Ishikawa (cell line): ENCODE measurements at regions not wholly inside any gene's neighbourhood (a gene's known extent, or its start where the extent isn't known, plus 50 kb on each side); places are given as distances from the start of the nearest gene placed in this dataset.

Experiments
- CEBPB ChIP-seq: IDR thresholded peaks from 2 replicates; pipeline ENCODE4 v1.6.1; 2012
- CREB1 ChIP-seq: IDR thresholded peaks from 2 replicates; pipeline ENCODE4 v1.6.1; 2012; ENCODE audit warnings: low read depth
- EGR1 ChIP-seq: IDR thresholded peaks from 2 replicates; pipeline ENCODE4 v1.6.1; 2012
- EP300 ChIP-seq: IDR thresholded peaks from 2 replicates; pipeline ENCODE4 v1.6.1; 2012; ENCODE audit warnings: borderline replicate concordance
- FOXM1 ChIP-seq: IDR thresholded peaks from 2 replicates; pipeline ENCODE4 v1.6.1; 2012; ENCODE audit warnings: low read depth, borderline replicate concordance
- NFIC ChIP-seq: IDR thresholded peaks from 2 replicates; pipeline ENCODE4 v1.6.1; 2012
- RAD21 ChIP-seq: IDR thresholded peaks from 2 replicates; pipeline ENCODE4 v1.6.1; 2012; ENCODE audit warnings: low read depth
- TAF1 ChIP-seq: IDR thresholded peaks from 2 replicates; pipeline ENCODE4 v1.6.1; 2012; ENCODE audit warnings: low read depth, mild to moderate bottlenecking
- TCF12 ChIP-seq: IDR thresholded peaks from 2 replicates; pipeline ENCODE4 v1.6.1; 2012; ENCODE audit warnings: low read depth
- TEAD4 ChIP-seq: IDR thresholded peaks from 2 replicates; pipeline ENCODE4 v1.6.1; 2012
- YY1 ChIP-seq: IDR thresholded peaks from 2 replicates; pipeline ENCODE4 v1.6.1; 2012; ENCODE audit warnings: low read depth
- ZBTB7A ChIP-seq: IDR thresholded peaks from 2 replicates; pipeline ENCODE4 v1.6.1; 2012; ENCODE audit warnings: low read depth
- TF ChIP-seq, protein P1 (sequence below): IDR thresholded peaks from 2 replicates; pipeline ENCODE4 v1.6.1; 2012
- TF ChIP-seq, protein P2 (sequence below): IDR thresholded peaks from 2 replicates; pipeline ENCODE4 v1.6.1; 2012; ENCODE audit warnings: low read depth, mild to moderate bottlenecking
- TF ChIP-seq, protein P3 (sequence below): IDR thresholded peaks from 2 replicates; pipeline ENCODE4 v1.6.1; 2012

DNA sequence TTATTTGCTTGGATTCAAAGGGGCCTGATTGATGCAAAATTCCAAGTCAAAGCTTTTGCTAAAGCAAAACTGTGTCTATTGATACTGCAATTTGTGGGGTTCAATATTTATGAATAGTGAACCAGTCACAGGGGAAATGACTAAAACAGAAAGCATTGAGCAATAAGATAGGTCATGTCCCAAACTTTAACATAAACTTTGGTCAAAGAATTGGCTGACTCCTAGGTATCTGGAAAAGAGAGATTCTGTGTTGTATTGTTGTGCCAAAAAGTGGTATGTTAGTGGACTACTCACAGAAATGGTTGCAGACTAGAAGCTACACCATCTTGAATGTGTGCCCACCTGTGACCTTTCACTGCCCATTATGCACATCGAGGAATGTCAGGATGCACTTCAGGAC, 585.5 kb upstream of the RGMB start:
- TF ChIP-seq TCF12 = no peak
- TF ChIP-seq YY1 = no peak
- TF ChIP-seq RAD21 = no peak
- TF ChIP-seq, protein P1, sequence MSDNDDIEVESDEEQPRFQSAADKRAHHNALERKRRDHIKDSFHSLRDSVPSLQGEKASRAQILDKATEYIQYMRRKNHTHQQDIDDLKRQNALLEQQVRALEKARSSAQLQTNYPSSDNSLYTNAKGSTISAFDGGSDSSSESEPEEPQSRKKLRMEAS = no peak
- TF ChIP-seq FOXM1 = no peak
- no peak for TF ChIP-seq EGR1
- TF ChIP-seq TAF1 = no peak
- TF ChIP-seq, protein P2, sequence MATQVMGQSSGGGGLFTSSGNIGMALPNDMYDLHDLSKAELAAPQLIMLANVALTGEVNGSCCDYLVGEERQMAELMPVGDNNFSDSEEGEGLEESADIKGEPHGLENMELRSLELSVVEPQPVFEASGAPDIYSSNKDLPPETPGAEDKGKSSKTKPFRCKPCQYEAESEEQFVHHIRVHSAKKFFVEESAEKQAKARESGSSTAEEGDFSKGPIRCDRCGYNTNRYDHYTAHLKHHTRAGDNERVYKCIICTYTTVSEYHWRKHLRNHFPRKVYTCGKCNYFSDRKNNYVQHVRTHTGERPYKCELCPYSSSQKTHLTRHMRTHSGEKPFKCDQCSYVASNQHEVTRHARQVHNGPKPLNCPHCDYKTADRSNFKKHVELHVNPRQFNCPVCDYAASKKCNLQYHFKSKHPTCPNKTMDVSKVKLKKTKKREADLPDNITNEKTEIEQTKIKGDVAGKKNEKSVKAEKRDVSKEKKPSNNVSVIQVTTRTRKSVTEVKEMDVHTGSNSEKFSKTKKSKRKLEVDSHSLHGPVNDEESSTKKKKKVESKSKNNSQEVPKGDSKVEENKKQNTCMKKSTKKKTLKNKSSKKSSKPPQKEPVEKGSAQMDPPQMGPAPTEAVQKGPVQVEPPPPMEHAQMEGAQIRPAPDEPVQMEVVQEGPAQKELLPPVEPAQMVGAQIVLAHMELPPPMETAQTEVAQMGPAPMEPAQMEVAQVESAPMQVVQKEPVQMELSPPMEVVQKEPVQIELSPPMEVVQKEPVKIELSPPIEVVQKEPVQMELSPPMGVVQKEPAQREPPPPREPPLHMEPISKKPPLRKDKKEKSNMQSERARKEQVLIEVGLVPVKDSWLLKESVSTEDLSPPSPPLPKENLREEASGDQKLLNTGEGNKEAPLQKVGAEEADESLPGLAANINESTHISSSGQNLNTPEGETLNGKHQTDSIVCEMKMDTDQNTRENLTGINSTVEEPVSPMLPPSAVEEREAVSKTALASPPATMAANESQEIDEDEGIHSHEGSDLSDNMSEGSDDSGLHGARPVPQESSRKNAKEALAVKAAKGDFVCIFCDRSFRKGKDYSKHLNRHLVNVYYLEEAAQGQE = no peak
- TF ChIP-seq TEAD4 = no peak
- TF ChIP-seq, protein P3, sequence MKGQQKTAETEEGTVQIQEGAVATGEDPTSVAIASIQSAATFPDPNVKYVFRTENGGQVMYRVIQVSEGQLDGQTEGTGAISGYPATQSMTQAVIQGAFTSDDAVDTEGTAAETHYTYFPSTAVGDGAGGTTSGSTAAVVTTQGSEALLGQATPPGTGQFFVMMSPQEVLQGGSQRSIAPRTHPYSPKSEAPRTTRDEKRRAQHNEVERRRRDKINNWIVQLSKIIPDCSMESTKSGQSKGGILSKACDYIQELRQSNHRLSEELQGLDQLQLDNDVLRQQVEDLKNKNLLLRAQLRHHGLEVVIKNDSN = no peak

DNA sequence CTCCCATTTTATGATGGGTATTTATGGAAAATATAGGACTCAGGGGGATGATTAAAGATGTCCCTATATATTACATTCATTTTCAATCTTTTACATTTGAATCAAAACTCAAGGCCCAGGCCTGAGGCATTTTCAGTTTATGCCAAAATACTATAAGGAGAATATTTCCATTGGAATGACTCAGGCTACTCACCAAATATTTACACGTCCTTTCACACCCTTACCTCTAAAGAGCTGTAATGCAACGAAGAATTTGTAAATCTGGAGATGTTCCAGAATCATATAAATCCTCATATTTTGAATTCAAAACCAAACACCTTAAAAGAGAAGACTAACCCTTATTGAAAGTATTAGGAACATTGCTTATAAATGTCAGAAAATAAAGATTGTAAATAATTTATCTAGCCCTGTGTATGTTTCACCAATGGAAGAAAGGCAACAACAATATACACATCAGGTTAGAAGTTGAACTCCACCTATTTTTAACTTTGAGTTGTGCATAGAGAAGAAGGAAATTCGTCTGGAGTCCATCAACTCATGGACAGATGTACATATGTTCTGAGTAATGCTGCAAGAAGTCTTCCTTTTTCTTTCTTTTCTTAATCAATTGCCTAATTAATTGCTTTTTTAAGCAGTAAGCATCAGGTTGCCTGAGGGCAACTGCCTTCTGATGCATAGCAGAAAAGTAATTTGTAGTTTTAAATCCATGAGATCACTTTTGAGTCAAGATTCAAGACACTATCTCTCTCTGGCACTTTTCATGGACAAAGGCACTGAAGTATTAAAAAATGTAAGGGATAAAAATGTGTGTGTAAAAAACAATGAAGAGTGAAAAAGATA, 579.3 kb upstream of the RGMB start:
- TF ChIP-seq RAD21 = no peak
- no peak for TF ChIP-seq TAF1
- TF ChIP-seq TEAD4 = no peak
- TF ChIP-seq ZBTB7A = no peak
- TF ChIP-seq, protein P3 = no peak
- no peak for TF ChIP-seq CEBPB
- no peak for TF ChIP-seq TCF12
- TF ChIP-seq, protein P2 = no peak
- TF ChIP-seq FOXM1 = no peak
- no peak for TF ChIP-seq EGR1
- TF ChIP-seq NFIC = no peak
- no peak for TF ChIP-seq YY1
- TF ChIP-seq, protein P1 = no peak
- TF ChIP-seq EP300 = no peak
- TF ChIP-seq CREB1 = no peak

DNA sequence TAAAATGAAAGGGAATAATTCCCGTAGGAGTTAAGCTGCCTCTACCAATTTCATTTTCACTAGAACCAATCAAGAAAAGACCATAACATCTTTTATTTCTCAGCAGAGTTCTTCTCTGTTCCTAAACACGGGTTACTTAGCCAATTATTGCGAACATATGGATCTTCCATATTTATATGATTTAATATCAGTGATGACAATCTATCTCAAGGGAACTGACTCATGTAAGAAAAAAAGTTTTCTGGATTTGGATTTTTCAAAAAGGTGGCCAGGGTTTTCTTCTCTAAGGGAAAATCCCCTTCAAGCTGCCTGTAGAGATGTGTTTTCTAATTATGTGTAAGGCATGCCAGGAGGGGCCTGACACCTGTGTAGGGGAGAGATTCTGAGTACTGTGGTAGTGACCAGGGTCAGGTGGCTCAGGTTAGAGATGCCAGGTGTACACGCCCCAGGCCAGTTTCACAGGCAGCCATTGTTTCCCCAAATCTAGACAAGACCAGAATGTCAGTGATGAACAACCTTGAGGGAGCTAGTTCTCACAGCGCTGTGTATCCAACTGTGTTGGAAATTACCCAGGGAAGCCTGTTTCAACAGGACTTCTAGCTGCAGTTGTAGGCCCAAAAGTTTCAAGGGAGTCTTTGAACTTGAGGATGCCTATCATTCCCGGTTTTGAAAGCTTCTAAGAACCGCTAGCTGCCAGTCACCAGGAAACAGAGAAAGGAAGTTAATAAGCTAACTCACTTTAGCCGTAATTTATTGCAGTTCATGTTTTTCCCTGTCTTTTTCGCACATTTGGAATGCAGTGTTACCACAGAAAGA, 572.5 kb upstream of the RGMB start:
- TF ChIP-seq CREB1 = no peak
- TF ChIP-seq CEBPB = no peak
- TF ChIP-seq, protein P3 = no peak
- no peak for TF ChIP-seq TAF1
- no peak for TF ChIP-seq RAD21
- TF ChIP-seq, protein P1 = no peak
- TF ChIP-seq NFIC = no peak
- no peak for TF ChIP-seq ZBTB7A
- TF ChIP-seq TCF12 = no peak
- TF ChIP-seq, protein P2 = no peak
- TF ChIP-seq FOXM1 = no peak
- no peak for TF ChIP-seq EGR1
- no peak for TF ChIP-seq EP300
- no peak for TF ChIP-seq YY1
- no peak for TF ChIP-seq TEAD4
